Neural cell (in vitro differentiated cells): ENCODE measurements at regions not wholly inside any gene's neighbourhood (a gene's known extent, or its start where the extent isn't known, plus 50 kb on each side); places are given as distances from the start of the nearest gene placed in this dataset.

Source experiments
- H2AFZ ChIP-seq: fragments of 200-600, 300-800 bp; sonication (generic), shearing (Covaris generic); 2 replicates; pipeline ENCODE4 v1.6.0; 2014; ENCODE audit warnings: low read depth, mild to moderate bottlenecking, antibody characterized with exemption, low read length, moderate library complexity
- H3F3A ChIP-seq: fragments of 200-600 bp; shearing (Covaris generic); 2 replicates; pipeline ENCODE4 v1.6.1; 2016; ENCODE audit warnings: mild to moderate bottlenecking, moderate library complexity, mixed read lengths, antibody characterized with exemption, low read length; ENCODE audit not compliant: insufficient read depth, poor library complexity, severe bottlenecking
- H3K27ac ChIP-seq: fragments of 200-600, 300-800 bp; sonication (generic), shearing (Covaris generic); 2 replicates; pipeline ENCODE4 v1.5.1; 2014; ENCODE audit warnings: mild to moderate bottlenecking, low read length, moderate library complexity
- H3K27me3 ChIP-seq: fragments of 300-800, 200-600 bp; sonication (generic), shearing (Covaris generic); 2 replicates; pipeline ENCODE4 v1.6.0; 2014; ENCODE audit warnings: mild to moderate bottlenecking, low read depth, low read length, moderate library complexity; ENCODE audit not compliant: insufficient read depth
- H3K36me3 ChIP-seq: fragments of 300-800, 200-600 bp; sonication (generic), shearing (Covaris generic); 2 replicates; pipeline ENCODE4 v1.5.1; 2014; ENCODE audit warnings: mild to moderate bottlenecking, antibody characterized with exemption, low read length, moderate library complexity; ENCODE audit not compliant: insufficient read depth
- H3K4me2 ChIP-seq: fragments of 300-800, 200-600 bp; sonication (generic), shearing (Covaris generic); 2 replicates; pipeline ENCODE4 v1.6.0; 2014; ENCODE audit warnings: mild to moderate bottlenecking, low read length
- H3K4me3 ChIP-seq: fragments of 300-800, 200-600 bp; sonication (generic), shearing (Covaris generic); 2 replicates; pipeline ENCODE4 v1.5.1; 2014; ENCODE audit warnings: mild to moderate bottlenecking, low read length, moderate library complexity
- H3K79me2 ChIP-seq: fragments of 200-600 bp; shearing (Covaris generic); replicated peaks from 2 replicates; pipeline ENCODE4 v1.6.0; 2014; ENCODE audit warnings: mild to moderate bottlenecking, low read length, moderate library complexity; ENCODE audit not compliant: insufficient read depth
- H3K9ac ChIP-seq: fragments of 300-800, 200-600 bp; sonication (generic), shearing (Covaris generic); 2 replicates; pipeline ENCODE4 v1.6.1; 2016; ENCODE audit warnings: mild to moderate bottlenecking, low read length, mixed read lengths
- H3K9me2 ChIP-seq: fragments of 200-600 bp; shearing (Covaris generic); 2 replicates; pipeline ENCODE4 v1.6.1; 2016; ENCODE audit warnings: mild to moderate bottlenecking, low read length, mixed read lengths; ENCODE audit not compliant: insufficient read depth
- H3K9me3 ChIP-seq: fragments of 200-600, 300-800 bp; sonication (generic), shearing (Covaris generic); 2 replicates; pipeline ENCODE4 v1.6.1; 2016; ENCODE audit warnings: mild to moderate bottlenecking, mixed run types, low read length, moderate library complexity, mixed read lengths
- H4K20me1 ChIP-seq: fragments of 200-600 bp; shearing (Covaris generic); 2 replicates; pipeline ENCODE4 v1.6.1; 2016; ENCODE audit warnings: mild to moderate bottlenecking, mixed run types; ENCODE audit not compliant: insufficient read depth
- EP300 ChIP-seq: fragments of 450-650 bp; conservative IDR thresholded peaks from 2 replicates; pipeline ENCODE4 v1.6.1; 2014; ENCODE audit warnings: antibody characterized with exemption, mild to moderate bottlenecking, moderate library complexity; ENCODE audit not compliant: poor library complexity, severe bottlenecking
- EZH2 ChIP-seq: fragments of 200-600, 300-800 bp; shearing (Covaris generic), sonication (generic); IDR thresholded peaks from 2 replicates; pipeline ENCODE4 v1.6.1; 2014; ENCODE audit warnings: antibody characterized with exemption, low read length, borderline replicate concordance, mild to moderate bottlenecking; ENCODE audit not compliant: insufficient read depth, poor library complexity, severe bottlenecking
- MXI1 ChIP-seq: fragments of 450-650 bp; conservative IDR thresholded peaks from 2 replicates; pipeline ENCODE4 v1.6.1; 2014; ENCODE audit warnings: antibody characterized with exemption, mild to moderate bottlenecking; ENCODE audit not compliant: poor library complexity, severe bottlenecking
- POLR2AphosphoS5 ChIP-seq: IDR thresholded peaks from 2 replicates; pipeline ENCODE4 v1.6.1; 2012
- RAD21 ChIP-seq: fragments of 450-650 bp; conservative IDR thresholded peaks from 2 replicates; pipeline ENCODE4 v1.6.1; 2014; ENCODE audit warnings: antibody characterized with exemption, mild to moderate bottlenecking, moderate library complexity
- SMC3 ChIP-seq: fragments of 450-650 bp; conservative IDR thresholded peaks from 2 replicates; pipeline ENCODE4 v1.6.1; 2014; ENCODE audit warnings: antibody characterized with exemption, mild to moderate bottlenecking, moderate library complexity; ENCODE audit not compliant: poor library complexity
- TAF1 ChIP-seq: IDR thresholded peaks from 2 replicates; pipeline ENCODE4 v1.6.1; 2012; ENCODE audit warnings: low read depth
- TF ChIP-seq, protein P1 (sequence below): IDR thresholded peaks from 2 replicates; pipeline ENCODE4 v1.6.1; 2012; ENCODE audit warnings: borderline replicate concordance
- TF ChIP-seq, protein P2 (sequence below): fragments of 450-650 bp; IDR thresholded peaks from 2 replicates; pipeline ENCODE4 v1.5.1; 2014; ENCODE audit warnings: antibody characterized with exemption, mild to moderate bottlenecking, moderate library complexity; ENCODE audit not compliant: poor library complexity, severe bottlenecking

DNA sequence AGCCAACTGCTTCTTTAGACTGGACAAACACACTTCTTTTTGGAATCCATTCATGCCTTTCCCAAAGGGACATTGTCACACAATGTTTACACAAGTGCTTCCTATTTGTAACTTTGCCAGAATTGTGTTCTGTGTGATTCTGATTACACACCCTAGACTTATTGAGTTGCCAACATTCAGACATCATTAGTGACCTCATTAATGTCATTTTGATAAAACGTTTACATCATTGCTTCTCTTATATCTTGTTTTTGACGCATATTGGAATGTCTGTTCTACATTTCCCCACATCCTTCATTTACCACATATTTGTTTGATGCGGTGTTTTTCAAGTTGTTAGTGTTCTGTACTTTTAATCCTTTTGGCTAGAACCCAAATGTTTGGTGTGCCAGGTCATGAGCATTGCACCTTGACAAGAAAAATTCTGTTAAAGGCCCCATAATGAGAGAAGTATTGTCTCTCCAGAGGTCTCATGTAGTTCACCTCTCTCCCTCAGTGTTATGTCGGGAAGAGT, 305.5 kb downstream of the AEBP2 start:
- H3K9me3 ChIP-seq = no peaks in the 10 kb centered on the region
- TF ChIP-seq, protein P1, sequence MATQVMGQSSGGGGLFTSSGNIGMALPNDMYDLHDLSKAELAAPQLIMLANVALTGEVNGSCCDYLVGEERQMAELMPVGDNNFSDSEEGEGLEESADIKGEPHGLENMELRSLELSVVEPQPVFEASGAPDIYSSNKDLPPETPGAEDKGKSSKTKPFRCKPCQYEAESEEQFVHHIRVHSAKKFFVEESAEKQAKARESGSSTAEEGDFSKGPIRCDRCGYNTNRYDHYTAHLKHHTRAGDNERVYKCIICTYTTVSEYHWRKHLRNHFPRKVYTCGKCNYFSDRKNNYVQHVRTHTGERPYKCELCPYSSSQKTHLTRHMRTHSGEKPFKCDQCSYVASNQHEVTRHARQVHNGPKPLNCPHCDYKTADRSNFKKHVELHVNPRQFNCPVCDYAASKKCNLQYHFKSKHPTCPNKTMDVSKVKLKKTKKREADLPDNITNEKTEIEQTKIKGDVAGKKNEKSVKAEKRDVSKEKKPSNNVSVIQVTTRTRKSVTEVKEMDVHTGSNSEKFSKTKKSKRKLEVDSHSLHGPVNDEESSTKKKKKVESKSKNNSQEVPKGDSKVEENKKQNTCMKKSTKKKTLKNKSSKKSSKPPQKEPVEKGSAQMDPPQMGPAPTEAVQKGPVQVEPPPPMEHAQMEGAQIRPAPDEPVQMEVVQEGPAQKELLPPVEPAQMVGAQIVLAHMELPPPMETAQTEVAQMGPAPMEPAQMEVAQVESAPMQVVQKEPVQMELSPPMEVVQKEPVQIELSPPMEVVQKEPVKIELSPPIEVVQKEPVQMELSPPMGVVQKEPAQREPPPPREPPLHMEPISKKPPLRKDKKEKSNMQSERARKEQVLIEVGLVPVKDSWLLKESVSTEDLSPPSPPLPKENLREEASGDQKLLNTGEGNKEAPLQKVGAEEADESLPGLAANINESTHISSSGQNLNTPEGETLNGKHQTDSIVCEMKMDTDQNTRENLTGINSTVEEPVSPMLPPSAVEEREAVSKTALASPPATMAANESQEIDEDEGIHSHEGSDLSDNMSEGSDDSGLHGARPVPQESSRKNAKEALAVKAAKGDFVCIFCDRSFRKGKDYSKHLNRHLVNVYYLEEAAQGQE = no peak
- TF ChIP-seq MXI1 (no peak), TAF1 (no peak), SMC3 (no peak), RAD21 (no peak), POLR2AphosphoS5 (no peak), EP300 (no peak), EZH2 (no peak)
- TF ChIP-seq, protein P2, sequence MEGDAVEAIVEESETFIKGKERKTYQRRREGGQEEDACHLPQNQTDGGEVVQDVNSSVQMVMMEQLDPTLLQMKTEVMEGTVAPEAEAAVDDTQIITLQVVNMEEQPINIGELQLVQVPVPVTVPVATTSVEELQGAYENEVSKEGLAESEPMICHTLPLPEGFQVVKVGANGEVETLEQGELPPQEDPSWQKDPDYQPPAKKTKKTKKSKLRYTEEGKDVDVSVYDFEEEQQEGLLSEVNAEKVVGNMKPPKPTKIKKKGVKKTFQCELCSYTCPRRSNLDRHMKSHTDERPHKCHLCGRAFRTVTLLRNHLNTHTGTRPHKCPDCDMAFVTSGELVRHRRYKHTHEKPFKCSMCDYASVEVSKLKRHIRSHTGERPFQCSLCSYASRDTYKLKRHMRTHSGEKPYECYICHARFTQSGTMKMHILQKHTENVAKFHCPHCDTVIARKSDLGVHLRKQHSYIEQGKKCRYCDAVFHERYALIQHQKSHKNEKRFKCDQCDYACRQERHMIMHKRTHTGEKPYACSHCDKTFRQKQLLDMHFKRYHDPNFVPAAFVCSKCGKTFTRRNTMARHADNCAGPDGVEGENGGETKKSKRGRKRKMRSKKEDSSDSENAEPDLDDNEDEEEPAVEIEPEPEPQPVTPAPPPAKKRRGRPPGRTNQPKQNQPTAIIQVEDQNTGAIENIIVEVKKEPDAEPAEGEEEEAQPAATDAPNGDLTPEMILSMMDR = no peak
- no peaks in the 10 kb centered on the region for H3F3A ChIP-seq
- no peaks in the 10 kb centered on the region for H4K20me1 ChIP-seq
- H3K4me2 ChIP-seq = no peak overlapping the region
- H3K79me2 ChIP-seq = no peaks in the 10 kb centered on the region
- H3K27me3 ChIP-seq = no peaks in the 10 kb centered on the region
- H2AFZ ChIP-seq = no peak overlapping the region
- no peaks in the 10 kb centered on the region for H3K9me2 ChIP-seq
- no peak overlapping the region for H3K27ac ChIP-seq
- H3K9ac ChIP-seq = no peak overlapping the region
- H3K36me3 ChIP-seq = no peaks in the 10 kb centered on the region
- no peak overlapping the region for H3K4me3 ChIP-seq

DNA sequence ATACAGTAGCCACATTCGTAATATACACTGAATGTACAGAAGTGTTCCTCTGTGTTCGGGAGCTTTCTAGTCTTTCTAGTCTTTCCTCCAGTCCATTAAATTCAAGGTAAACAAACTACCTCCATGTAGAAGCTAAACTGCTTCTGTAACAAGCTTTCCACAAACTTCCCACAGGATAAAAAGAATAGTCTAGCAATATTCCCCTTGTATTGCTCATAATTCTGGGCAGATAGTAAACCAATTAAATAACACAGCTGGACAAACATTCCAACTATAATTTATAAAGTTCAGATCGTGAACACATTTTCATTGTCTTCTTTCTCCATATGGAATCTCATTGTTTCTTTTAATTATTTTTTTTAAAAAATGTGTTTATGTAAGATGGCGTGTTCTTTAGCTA, 307.2 kb downstream of the AEBP2 start:
- H3K9ac ChIP-seq = no peak overlapping the region
- H3K79me2 ChIP-seq = no peaks in the 10 kb centered on the region
- TF ChIP-seq MXI1 (no peak), EZH2 (no peak), POLR2AphosphoS5 (no peak), TAF1 (no peak), RAD21 (no peak), EP300 (no peak), SMC3 (no peak)
- TF ChIP-seq, protein P2 = no peak
- TF ChIP-seq, protein P1 = no peak
- no peaks in the 10 kb centered on the region for H3K9me2 ChIP-seq
- no peaks in the 10 kb centered on the region for H3K27me3 ChIP-seq
- no peaks in the 10 kb centered on the region for H3K9me3 ChIP-seq
- H3K36me3 ChIP-seq = no peaks in the 10 kb centered on the region
- no peaks in the 10 kb centered on the region for H3F3A ChIP-seq
- H3K4me2 ChIP-seq = no peak overlapping the region
- H4K20me1 ChIP-seq = no peaks in the 10 kb centered on the region
- no peak overlapping the region for H3K27ac ChIP-seq
- no peak overlapping the region for H2AFZ ChIP-seq
- H3K4me3 ChIP-seq = no peak overlapping the region
